Neural crest cell (in vitro differentiated cells): ENCODE measurements at regions not wholly inside any gene's neighbourhood (a gene's known extent, or its start where the extent isn't known, plus 50 kb on each side); places are given as distances from the start of the nearest gene placed in this dataset.

Experiments used
- DNase-seq: peaks from one replicate; pipeline ENCODE4 v3.0.0; 2021; ENCODE audit warnings: low read depth, mixed read lengths, low spot score
- H3K27ac Mint-ChIP-seq: one replicate; pipeline ENCODE4 v1.8.0; 2021; ENCODE audit warnings: mild to moderate bottlenecking, mixed read lengths; ENCODE audit not compliant: unreplicated experiment
- H3K27me3 Mint-ChIP-seq: 2 replicates; pipeline ENCODE4 v1.8.0; 2021; ENCODE audit warnings: low read depth, mild to moderate bottlenecking, mixed read lengths
- H3K36me3 Mint-ChIP-seq: 2 replicates; pipeline ENCODE4 v1.8.0; 2021; ENCODE audit warnings: low read depth, mild to moderate bottlenecking, mixed read lengths
- H3K4me1 Mint-ChIP-seq: 2 replicates; pipeline ENCODE4 v1.8.0; 2021; ENCODE audit warnings: mixed read lengths
- H3K4me3 Mint-ChIP-seq: one replicate; pipeline ENCODE4 v1.8.0; 2021; ENCODE audit warnings: mild to moderate bottlenecking, mixed read lengths
- H3K9me3 Mint-ChIP-seq: 2 replicates; pipeline ENCODE4 v1.8.0; 2021; ENCODE audit warnings: mixed read lengths
- CTCF ChIP-seq: fragments of 200-600 bp; sonication (generic); conservative IDR thresholded peaks from 2 replicates; pipeline ENCODE4 v1.5.0; 2021; ENCODE audit warnings: antibody characterized with exemption, mild to moderate bottlenecking

GRCh38 chr13:84127597-84128128, 245.4 kb upstream of the SLITRK1 start:
- Mint-ChIP-seq H3K27me3 (no peaks in the 10 kb centered on the region), H3K4me3 (no peak overlapping the region), H3K9me3 (no peaks in the 10 kb centered on the region), H3K36me3 (no peaks in the 10 kb centered on the region), H3K4me1 (peaks cover 6% of the 10 kb centered on the region), H3K27ac (no peak overlapping the region)
- TF ChIP-seq CTCF: no peak
- no peak for DNase-seq

GRCh38 chr13:84126671-84127171, 244.4 kb upstream of the SLITRK1 start:
- TF ChIP-seq CTCF: no peak
- no peaks in the 10 kb centered on the region for H3K36me3 Mint-ChIP-seq
- H3K4me3 Mint-ChIP-seq: no peak overlapping the region
- H3K27ac Mint-ChIP-seq: no peak overlapping the region
- no peaks in the 10 kb centered on the region for H3K27me3 Mint-ChIP-seq
- peaks cover 8% of the 10 kb centered on the region for H3K4me1 Mint-ChIP-seq
- no peaks in the 10 kb centered on the region for H3K9me3 Mint-ChIP-seq
- no peak for DNase-seq

- Mint-ChIP-seq H3K4me3 (no peak overlapping the region), H3K9me3 (peaks cover 2% of the 10 kb centered on the region), H3K27me3 (no peaks in the 10 kb centered on the region), H3K36me3 (no peaks in the 10 kb centered on the region), H3K4me1 (peaks cover 8% of the 10 kb centered on the region), H3K27ac (no peak overlapping the region)
- no peak for TF ChIP-seq CTCF
- DNase-seq: no peak
Measured at GRCh38 chr13:84121456-84121855, 239.2 kb upstream of the SLITRK1 start.

GRCh38 chr13:84118839-84119409, 236.7 kb upstream of the SLITRK1 start:
- H3K9me3 Mint-ChIP-seq: peaks cover 5% of the 10 kb centered on the region
- DNase-seq: no peak
- TF ChIP-seq CTCF: no peak
- no peak overlapping the region for H3K4me3 Mint-ChIP-seq
- peaks cover 8% of the 10 kb centered on the region for H3K4me1 Mint-ChIP-seq
- no peaks in the 10 kb centered on the region for H3K27me3 Mint-ChIP-seq
- H3K27ac Mint-ChIP-seq: no peak overlapping the region
- no peaks in the 10 kb centered on the region for H3K36me3 Mint-ChIP-seq

- no peaks in the 10 kb centered on the region for H3K4me1 Mint-ChIP-seq
- no peak overlapping the region for H3K4me3 Mint-ChIP-seq
- TF ChIP-seq CTCF: no peak
- no peaks in the 10 kb centered on the region for H3K36me3 Mint-ChIP-seq
- H3K9me3 Mint-ChIP-seq: no peaks in the 10 kb centered on the region
- H3K27me3 Mint-ChIP-seq: no peaks in the 10 kb centered on the region
- DNase-seq: no peak
- no peak overlapping the region for H3K27ac Mint-ChIP-seq
Measured at GRCh38 chr13:84098273-84098672, 216.0 kb upstream of the SLITRK1 start.
